ENCODE measurements at regions not wholly inside any gene's neighbourhood (a gene's known extent, or its start where the extent isn't known, plus 50 kb on each side); places are given as distances from the start of the nearest gene placed in this dataset.
A peak's percentile ranks its signal among the peaks of the same experiment; 100 is the strongest.

DNA sequence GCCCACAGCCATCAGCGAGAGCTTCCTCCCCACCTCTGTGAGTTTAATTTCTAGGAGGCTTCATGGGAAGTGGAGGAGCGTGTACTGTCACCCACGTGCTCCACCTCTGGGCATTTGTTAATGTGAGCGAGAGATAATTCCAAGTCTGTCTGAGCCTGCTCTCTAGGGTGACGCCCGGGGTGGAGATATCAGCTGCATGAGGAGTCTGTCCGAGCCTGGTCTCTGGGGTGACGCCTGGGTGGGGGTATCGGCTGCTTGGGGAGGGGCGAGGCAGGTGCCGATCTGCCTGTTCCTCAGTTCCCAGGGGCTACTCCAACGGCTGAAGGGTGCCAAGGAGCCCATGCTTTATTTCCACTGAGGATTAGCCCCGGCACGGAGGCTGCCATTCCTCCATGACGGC lies 735.0 kb downstream of the BRD1 start (continued):
- TF ChIP-seq EZH2phosphoT487 (IDR thresholded peaks at IDR 0.05; ENCODE audit: borderline replicate concordance): no peak

GRCh38 chr22:49091917-49092545 lies 735.6 kb downstream of the BRD1 start:
- RAD21 ChIA-PET (ENCODE audit: low non-redundant PET in 1 of 2, low total read pairs in 2 of 2, uncharacterized antibody in 2 of 2, unreplicated experiment in 2 of 2): no interaction called here
- no peaks in the 10 kb centered on the region for H3K27me3 ChIP-seq (ENCODE audit: insufficient read depth, low read length)

More at GRCh38 chr22:49091917-49092545, 735.6 kb downstream of the BRD1 start:
- BruUV-seq (replicated peaks): no TSS peak
- TF ChIP-seq, protein P1, sequence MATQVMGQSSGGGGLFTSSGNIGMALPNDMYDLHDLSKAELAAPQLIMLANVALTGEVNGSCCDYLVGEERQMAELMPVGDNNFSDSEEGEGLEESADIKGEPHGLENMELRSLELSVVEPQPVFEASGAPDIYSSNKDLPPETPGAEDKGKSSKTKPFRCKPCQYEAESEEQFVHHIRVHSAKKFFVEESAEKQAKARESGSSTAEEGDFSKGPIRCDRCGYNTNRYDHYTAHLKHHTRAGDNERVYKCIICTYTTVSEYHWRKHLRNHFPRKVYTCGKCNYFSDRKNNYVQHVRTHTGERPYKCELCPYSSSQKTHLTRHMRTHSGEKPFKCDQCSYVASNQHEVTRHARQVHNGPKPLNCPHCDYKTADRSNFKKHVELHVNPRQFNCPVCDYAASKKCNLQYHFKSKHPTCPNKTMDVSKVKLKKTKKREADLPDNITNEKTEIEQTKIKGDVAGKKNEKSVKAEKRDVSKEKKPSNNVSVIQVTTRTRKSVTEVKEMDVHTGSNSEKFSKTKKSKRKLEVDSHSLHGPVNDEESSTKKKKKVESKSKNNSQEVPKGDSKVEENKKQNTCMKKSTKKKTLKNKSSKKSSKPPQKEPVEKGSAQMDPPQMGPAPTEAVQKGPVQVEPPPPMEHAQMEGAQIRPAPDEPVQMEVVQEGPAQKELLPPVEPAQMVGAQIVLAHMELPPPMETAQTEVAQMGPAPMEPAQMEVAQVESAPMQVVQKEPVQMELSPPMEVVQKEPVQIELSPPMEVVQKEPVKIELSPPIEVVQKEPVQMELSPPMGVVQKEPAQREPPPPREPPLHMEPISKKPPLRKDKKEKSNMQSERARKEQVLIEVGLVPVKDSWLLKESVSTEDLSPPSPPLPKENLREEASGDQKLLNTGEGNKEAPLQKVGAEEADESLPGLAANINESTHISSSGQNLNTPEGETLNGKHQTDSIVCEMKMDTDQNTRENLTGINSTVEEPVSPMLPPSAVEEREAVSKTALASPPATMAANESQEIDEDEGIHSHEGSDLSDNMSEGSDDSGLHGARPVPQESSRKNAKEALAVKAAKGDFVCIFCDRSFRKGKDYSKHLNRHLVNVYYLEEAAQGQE (IDR thresholded peaks at IDR 0.05; ENCODE audit: low read depth): no peak
- H3K4me1 ChIP-seq (ENCODE audit: control insufficient read depth in 1 of 2, insufficient read depth in 2 of 2, low read length in 2 of 2): no peaks in the 10 kb centered on the region
- no peak overlapping the region for H3K27ac ChIP-seq (ENCODE audit: low read depth, low read length)
- intact Hi-C loops (cut with micrococcal nuclease): no loop called here
- H4K20me1 ChIP-seq (ENCODE audit: insufficient read depth): no peaks in the 10 kb centered on the region
- no peak overlapping the region for H3K4me2 ChIP-seq (ENCODE audit: low read length)
- H3K9me3 ChIP-seq (ENCODE audit: control insufficient read depth in 1 of 2, insufficient read depth in 1 of 2, low read depth in 1 of 2, low read length in 2 of 2): no peaks in the 10 kb centered on the region
- peak; percentile 61; the same call in 1 of the 2 replicates for ATAC-seq
- no peak for DNase-seq (ENCODE audit: low read depth, low spot score)
- H3K79me2 ChIP-seq (ENCODE audit: insufficient read depth, low read length): no peaks in the 10 kb centered on the region
- H3K9ac ChIP-seq (ENCODE audit: low read length): no peak overlapping the region
- H3K36me3 ChIP-seq (ENCODE audit: control insufficient read depth in 1 of 2, insufficient read depth in 2 of 2, low read length in 2 of 2): no peaks in the 10 kb centered on the region
- no peak overlapping the region for H3K4me3 ChIP-seq (replicated peaks in 1 of 2; ENCODE audit: low read depth in 1 of 2, low read length in 2 of 2)
- H2AFZ ChIP-seq (ENCODE audit: low read depth, low read length, poor library complexity, severe bottlenecking): no peak overlapping the region
- H3K9me2 ChIP-seq (ENCODE audit: insufficient read depth): no peaks in the 10 kb centered on the region
- ChIA-PET CTCF (no interaction called here), POLR2A (no interaction called here)
